ENCODE measurements at regions not wholly inside any gene's neighbourhood (a gene's known extent, or its start where the extent isn't known, plus 50 kb on each side); places are given as distances from the start of the nearest gene placed in this dataset.

GRCh38 chr17:79326814-79327213 is 252.2 kb downstream of the ENGASE start:
- no peak for TF ChIP-seq ZNF263 (CRISPR knock-in tag; IDR thresholded peaks at IDR 0.05)
- no peak for TF ChIP-seq NBN (conservative IDR thresholded peaks at IDR 0.05)
- TF ChIP-seq JUNB (CRISPR knock-in tag; IDR thresholded peaks at IDR 0.05; ENCODE audit: borderline replicate concordance), result no peak
- no peak for TF ChIP-seq USF2 (IDR thresholded peaks at IDR 0.05; ENCODE audit: low read depth, low read length)
- no peak for TF ChIP-seq USF2 (CRISPR knock-in tag; IDR thresholded peaks at IDR 0.05; ENCODE audit: borderline replicate concordance)
- TF ChIP-seq POLR2A (IDR thresholded peaks at IDR 0.05; ENCODE audit: insufficient read depth in 1 of 2, low read depth in 2 of 2, low read length in 2 of 2), result no peak
- no peak for TF ChIP-seq ZNF251 (CRISPR knock-in tag; IDR thresholded peaks at IDR 0.05)
- TF ChIP-seq CREB1 (IDR thresholded peaks at IDR 0.05), result no peak
- TF ChIP-seq CREB1 (CRISPR knock-in tag; IDR thresholded peaks at IDR 0.05), result no peak
- TF ChIP-seq, protein P1, sequence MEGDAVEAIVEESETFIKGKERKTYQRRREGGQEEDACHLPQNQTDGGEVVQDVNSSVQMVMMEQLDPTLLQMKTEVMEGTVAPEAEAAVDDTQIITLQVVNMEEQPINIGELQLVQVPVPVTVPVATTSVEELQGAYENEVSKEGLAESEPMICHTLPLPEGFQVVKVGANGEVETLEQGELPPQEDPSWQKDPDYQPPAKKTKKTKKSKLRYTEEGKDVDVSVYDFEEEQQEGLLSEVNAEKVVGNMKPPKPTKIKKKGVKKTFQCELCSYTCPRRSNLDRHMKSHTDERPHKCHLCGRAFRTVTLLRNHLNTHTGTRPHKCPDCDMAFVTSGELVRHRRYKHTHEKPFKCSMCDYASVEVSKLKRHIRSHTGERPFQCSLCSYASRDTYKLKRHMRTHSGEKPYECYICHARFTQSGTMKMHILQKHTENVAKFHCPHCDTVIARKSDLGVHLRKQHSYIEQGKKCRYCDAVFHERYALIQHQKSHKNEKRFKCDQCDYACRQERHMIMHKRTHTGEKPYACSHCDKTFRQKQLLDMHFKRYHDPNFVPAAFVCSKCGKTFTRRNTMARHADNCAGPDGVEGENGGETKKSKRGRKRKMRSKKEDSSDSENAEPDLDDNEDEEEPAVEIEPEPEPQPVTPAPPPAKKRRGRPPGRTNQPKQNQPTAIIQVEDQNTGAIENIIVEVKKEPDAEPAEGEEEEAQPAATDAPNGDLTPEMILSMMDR (CRISPR knock-in tag; IDR thresholded peaks at IDR 0.05), result no peak
- TF ChIP-seq HIVEP1 (CRISPR knock-in tag; IDR thresholded peaks at IDR 0.05), result no peak
- TF ChIP-seq MEIS2 (CRISPR knock-in tag; IDR thresholded peaks at IDR 0.05), result no peak
- TF ChIP-seq MYC (CRISPR knock-in tag; IDR thresholded peaks at IDR 0.05; ENCODE audit: borderline replicate concordance), result no peak
- no peak for TF ChIP-seq JARID2 (CRISPR knock-in tag; IDR thresholded peaks at IDR 0.05; ENCODE audit: insufficient replicate concordance)
- no peak for TF ChIP-seq ZNF772 (CRISPR knock-in tag; IDR thresholded peaks at IDR 0.05)

Measured in HepG2 (cell line).